NCI-H1930 (cell line): ENCODE measurements at regions not wholly inside any gene's neighbourhood (a gene's known extent, or its start where the extent isn't known, plus 50 kb on each side); places are given as distances from the start of the nearest gene placed in this dataset.

Source experiments
- DNase-seq, 2 experiments: peaks; one replicate each; lab custom pipeline; 2025; lab: John Stamatoyannopoulos, UW

- DNase-seq = no peak
Measured at GRCh38 chr2:217160103-217160743, 300.4 kb upstream of the TNP1 start.

DNA sequence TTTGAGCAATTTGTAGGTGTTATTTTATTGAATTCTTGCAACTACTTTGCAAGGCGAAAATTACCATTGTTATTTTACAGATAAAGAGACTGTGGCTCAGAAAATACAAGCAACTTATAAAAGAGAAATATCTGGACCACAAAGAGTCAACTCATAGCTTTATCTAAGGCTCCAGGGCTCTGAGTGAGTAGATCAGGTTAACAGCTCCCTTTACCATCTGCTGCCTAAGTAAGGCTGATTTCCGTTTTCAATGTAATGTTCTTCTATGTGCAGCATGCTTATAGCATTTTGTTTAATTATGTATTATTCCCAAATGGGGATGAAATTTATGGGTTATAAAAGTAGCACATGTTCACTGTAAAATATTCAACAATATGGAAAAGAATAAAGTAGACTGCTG is 299.1 kb upstream of the TNP1 start:
- no peak for DNase-seq

GRCh38 chr2:217157581-217157980 is 297.7 kb upstream of the TNP1 start:
- DNase-seq = no peak

- no peak for DNase-seq
Measured at GRCh38 chr2:217156801-217157200, 296.9 kb upstream of the TNP1 start.

DNA sequence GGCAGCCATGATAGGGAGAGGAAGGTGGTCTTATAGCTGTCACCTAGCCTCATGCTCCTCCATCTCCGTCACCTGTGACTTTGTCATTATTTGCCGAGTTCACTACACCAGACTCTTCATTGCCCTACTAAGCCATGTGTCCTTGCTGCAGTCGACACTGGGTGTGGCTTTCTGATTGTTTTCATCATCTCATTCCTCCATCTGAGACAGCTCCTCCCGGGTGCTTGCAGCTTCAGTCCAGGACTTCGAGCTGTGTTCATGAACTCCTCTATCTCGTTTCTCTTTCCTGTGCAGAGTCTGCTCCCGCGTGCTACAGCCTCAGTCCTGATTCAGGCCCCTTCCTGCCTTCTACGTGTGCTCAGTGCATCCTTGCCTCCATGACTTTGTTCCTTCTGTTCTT is 295.1 kb upstream of the TNP1 start:
- DNase-seq = no peak

GRCh38 chr2:217153510-217153909 is 293.6 kb upstream of the TNP1 start:
- DNase-seq = no peak

GRCh38 chr2:217152831-217153230 is 293.0 kb upstream of the TNP1 start:
- DNase-seq = no peak

DNA sequence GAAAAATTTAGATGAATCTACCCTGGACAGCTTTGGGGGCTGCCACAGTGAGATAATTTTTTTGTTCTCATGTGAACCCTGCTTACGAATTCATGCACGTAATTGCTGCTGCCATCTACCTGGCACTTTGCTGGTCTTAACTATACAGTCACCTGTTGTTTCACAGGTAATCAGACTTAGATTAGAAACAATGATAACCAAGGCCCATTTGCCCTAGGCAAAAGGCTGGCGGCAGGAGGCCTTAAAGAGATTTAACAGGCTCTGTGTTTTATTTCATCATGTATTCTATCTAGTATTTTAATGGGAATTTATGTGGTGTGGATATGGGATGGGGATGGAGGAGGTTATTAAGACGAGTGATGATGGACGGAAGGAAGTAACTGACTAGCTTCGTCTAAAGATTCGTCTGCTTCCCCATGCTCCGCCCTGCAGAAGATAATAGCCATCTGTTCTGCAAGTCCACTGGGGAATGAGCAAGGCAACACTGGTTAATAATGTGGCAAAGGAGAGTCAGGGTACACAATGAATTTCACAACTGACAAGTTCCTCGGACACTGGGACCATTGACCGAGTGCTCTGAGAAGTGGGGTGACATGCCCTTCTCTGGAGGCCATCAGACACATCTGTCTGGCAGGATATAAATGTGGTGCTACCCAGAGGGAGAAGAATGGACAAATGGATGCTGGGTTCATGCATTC is 291.8 kb upstream of the TNP1 start:
- DNase-seq = no peak

- no peak for DNase-seq
Measured at GRCh38 chr2:217150236-217150635, 290.4 kb upstream of the TNP1 start.

- no peak for DNase-seq
Measured at GRCh38 chr2:217149087-217149660, 289.3 kb upstream of the TNP1 start.

DNA sequence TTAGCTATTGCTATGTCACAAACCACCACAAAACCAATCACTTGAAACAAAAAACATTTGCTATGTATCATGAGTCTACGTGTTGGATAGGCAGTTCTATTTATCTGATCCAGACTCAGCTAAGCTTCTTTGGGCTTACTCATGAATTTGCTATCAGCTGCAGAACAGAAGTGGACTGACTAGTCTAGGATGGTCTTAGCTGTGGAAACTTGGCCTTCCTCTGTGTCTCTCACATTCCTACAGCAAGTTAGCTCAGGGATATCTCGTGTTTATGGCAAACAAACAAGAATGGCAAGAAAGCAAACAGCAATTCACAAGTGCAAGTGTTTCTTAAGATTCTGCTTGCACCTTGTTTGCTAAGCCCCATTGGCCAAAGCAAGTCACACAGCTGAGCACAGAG is 288.0 kb upstream of the TNP1 start:
- no peak for DNase-seq

DNA sequence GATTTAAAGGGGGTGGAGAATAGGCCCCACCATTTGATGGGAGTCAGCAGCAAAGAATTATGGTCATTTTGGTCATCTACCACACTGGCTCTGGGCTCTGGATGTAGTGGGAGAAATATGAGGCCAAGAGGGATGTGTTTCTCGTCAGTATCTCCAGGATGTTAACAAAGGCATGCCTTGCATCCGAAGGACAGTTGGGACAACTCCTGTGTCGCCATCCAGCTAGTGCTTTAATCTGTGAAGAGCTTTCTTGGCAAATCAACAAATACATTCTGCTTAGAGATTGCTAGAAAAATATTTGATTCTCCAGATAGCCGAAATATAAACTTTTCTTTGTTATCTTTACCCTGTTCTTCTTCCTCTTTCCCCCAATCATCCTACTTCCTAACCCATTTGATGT is 287.1 kb upstream of the TNP1 start:
- DNase-seq = no peak

DNA sequence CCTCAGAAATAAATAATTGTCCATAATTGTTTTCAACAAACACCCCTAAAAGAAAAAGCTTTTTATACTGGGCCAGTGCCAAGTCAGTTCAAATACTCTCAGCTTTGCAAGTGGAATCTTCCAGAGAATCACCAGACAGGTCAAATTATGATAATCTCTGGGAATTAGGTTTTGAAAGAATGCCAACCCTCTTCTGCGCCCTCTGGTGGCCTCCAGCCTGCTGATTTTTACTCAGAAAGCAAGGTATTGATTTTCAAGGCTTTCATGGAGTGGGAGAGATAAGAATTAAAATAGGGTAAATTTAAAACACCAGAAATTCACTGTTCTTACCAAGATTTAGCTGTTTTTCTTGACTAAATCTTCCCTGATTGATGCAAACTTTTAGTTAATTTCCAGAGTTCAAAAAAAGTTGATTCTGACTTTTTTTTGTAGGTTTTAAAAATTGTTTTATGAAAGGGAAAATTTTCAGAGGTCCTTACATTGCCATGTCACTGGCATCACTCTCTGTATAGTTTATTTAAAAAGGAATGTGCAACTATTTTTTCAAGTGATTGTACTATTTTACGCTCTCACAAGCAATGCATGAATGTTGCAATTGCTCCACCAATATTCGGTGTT is 282.9 kb upstream of the TNP1 start:
- DNase-seq = no peak

DNA sequence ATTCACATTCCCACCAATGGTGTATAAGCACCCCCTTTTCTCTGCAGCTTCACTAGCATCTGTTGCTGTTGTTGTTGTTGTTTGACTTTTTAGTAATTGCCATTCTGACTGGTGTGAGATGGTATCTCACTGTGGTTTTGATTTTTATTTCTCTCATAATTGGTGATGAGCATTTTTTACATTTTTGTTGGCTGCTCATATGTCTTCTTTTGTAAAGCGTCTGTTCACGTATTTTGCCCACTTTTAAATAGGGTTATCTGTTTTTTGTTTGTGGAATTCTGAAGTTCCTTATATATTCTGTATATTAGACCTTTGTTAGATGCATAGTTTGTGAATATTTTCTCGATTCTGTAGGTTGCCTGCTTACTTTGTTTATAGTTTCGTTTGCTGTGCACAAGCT is 278.4 kb upstream of the TNP1 start:
- no peak for DNase-seq

- DNase-seq = peak; percentile 65 to 89
Measured at GRCh38 chr2:217127744-217128143, 267.9 kb upstream of the TNP1 start.

GRCh38 chr2:217125014-217125413 is 265.1 kb upstream of the TNP1 start:
- no peak for DNase-seq

- DNase-seq = no peak
Measured at GRCh38 chr2:217124050-217124449, 264.2 kb upstream of the TNP1 start.

GRCh38 chr2:217121565-217121964 is 261.7 kb upstream of the TNP1 start:
- DNase-seq = no peak

- no peak for DNase-seq
Measured at GRCh38 chr2:217120429-217120828, 260.6 kb upstream of the TNP1 start.

DNA sequence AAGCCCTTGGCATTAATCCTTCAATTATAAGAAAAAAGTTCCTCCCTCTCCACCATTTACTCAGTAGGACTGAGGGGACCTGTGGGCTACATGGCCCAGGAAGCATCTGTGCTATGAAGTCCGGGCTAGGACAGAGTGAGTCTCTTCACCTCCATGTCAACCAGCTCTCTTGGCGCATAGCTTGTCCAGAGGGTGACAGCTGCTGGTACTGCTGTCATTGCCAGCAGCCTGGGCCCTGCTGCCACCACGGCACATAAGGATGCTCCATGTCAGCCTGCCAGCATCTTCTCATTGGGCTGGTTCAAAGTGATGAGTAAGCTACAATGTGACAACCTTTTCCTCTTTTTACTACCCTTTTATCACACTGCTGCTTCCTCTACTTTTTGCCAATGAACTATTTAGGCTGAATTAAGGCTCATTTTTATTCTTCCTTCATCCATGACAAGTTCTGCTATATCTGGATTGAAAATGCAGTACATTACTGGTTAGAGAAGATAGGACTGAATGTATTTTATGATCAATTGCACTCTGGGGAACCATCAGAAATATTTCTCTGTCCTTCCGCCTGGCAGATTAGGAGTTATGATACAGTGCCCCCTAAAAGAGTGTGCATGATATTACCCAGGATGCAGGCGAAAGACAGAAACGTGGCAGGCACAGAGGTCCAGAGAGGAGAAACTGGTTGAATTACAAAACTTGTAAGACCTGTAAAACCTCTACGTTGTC is 258.9 kb upstream of the TNP1 start:
- DNase-seq = no peak

DNA sequence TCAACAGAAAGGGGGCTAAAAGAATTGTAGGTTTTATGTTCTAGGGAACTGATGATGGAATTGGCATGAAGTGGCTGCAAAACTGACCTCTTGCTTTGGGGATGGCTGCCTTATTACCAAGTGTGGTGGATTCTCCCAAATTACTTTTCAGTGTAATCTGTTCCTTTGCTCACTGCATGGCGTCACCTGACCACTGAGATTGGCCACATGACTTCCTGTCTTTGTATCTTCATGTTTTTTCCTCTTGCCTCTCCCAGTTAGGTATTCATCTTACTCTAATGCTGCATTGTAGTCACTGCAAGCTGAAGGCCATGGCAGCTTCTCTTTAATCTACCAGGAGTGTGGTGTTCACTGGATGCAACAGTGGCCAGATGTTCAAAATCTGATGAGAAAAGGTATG is 257.7 kb upstream of the TNP1 start:
- no peak for DNase-seq

DNA sequence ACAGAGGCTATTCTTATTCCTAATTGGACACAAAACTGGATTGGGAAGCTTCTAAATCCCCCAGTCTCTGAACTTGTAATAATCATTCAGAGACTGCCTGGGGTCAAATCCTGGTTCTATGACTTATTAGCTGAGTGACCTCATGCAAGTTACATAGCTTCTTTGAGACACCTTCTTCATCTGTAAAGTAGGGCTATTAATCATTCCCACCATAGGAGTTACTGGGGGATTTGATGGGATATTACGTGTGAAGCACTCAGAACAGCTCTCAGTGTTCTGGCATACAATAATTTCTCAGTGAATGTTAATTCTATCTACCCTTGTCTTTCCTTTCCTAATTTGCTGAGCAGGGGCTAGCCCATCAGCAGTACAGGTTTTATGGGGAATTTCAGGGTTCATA is 256.7 kb upstream of the TNP1 start:
- no peak for DNase-seq

- DNase-seq = no peak
Measured at GRCh38 chr2:217114117-217114516, 254.3 kb upstream of the TNP1 start.
